NCI-H1694 treated with DMSO at 0.1 percent for 48 hours (cell line): ENCODE measurements at regions not wholly inside any gene's neighbourhood (a gene's known extent, or its start where the extent isn't known, plus 50 kb on each side); places are given as distances from the start of the nearest gene placed in this dataset.

Experiments used
- DNase-seq: peaks from one replicate; lab custom pipeline; 2025; lab: John Stamatoyannopoulos, UW

DNA sequence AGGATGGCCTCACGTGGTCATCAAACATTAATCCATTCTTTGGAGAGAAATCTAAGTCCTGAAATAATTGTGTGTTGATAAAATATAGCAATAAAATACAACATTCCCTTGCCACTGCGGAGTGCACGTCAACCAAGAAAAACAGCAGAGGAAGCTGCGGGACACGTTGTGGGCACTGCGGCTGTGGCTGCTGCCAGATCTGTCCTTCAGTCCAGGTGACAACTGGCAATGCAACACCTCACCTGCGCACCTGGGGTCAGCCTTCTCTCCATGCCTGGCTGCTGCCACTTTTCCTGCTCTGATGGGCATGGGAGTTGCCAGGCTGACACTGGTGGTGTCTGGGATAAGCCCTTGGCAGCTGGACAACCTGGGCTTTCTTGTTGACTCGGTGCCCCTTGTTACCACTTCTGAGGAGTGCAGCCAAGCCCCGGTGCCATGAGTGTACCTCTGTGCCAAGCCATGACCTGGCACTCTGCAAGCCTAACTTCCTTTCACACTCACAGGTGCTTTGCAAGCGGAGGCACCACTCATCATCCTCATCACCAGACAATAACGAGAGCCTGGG, 251.6 kb upstream of the TSHZ3 start:
- no peak for DNase-seq

DNA sequence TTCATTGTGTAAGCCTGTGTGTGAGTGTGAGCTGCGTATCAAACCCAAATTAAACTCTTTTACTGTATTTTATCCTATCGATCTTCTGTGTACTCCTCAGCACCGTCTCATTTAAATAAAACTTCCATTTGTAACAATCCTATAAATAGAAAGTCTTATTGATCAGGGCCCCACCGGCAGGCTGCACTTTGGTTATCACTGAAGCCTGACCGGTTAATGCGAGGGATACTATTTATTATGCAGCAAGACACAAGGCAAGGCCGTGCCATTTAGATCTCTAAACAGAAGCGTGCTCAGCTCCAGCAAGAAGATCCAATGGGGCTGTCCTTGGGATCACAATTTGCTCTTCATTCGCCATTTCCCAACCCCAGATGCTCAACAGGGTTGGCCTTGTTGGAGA, 252.6 kb upstream of the TSHZ3 start:
- no peak for DNase-seq

DNA sequence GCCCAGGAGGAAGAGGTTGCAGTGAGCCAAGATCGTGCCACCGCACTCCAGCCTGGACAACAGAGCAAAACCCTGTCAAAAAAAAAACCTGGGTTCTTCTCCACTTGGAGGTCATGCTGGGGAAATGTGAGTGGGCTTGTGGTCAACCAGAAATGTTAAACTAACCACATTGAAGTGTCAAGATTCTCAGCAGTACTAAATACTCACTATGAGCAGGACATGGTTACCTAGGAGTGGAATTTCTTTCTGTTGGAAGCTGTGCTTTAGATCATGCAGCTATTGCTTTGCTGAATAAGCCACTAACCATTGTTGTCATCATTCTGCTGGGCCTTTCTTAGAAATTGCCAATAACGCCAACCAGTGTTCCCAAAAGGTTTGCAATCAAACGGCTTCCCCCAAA, 253.3 kb upstream of the TSHZ3 start:
- no peak for DNase-seq

DNA sequence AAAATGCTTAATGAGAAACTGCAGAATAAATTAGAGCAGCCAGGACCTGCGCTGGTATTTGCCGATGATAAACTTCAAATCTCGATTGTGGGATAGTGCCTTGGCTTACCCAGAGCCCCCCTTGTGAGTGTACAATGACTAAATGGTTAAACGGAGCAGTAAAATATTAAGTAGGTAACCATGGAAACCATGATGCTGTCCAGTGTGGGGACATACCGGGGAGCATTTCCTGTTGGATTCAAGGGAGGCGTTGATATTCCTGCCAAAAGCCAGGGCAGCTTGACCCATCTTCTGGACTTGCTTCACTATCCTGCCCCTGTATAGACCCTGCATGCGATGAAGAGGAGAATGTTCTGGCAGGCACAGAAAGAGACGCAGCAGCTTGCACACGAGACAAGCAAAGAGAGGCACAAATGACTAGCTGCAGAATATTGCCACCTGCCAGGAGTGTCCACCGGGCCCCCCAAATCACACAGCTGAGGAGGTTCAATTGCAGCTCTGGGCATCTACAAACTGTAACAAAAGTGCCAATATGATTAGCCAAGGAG, 255.3 kb upstream of the TSHZ3 start:
- no peak for DNase-seq

DNA sequence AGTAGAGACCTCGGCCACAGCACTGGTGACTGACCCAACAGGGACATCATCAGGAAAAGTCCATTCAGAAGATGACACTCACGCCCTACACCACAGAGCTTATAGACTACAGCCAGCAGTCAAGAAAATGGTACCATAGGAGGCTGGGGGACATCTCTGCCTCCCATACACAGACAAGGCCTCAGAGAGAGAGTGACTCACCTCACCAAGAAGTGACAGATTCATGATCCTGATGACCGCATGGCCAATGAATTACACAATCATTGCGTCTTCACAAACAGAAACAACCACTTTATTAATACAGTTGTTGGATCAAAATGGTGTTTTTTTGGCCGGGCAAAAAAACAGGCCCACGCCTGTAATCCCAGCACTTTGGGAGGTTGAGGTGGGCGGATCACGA, 260.8 kb upstream of the TSHZ3 start:
- DNase-seq, result no peak

DNA sequence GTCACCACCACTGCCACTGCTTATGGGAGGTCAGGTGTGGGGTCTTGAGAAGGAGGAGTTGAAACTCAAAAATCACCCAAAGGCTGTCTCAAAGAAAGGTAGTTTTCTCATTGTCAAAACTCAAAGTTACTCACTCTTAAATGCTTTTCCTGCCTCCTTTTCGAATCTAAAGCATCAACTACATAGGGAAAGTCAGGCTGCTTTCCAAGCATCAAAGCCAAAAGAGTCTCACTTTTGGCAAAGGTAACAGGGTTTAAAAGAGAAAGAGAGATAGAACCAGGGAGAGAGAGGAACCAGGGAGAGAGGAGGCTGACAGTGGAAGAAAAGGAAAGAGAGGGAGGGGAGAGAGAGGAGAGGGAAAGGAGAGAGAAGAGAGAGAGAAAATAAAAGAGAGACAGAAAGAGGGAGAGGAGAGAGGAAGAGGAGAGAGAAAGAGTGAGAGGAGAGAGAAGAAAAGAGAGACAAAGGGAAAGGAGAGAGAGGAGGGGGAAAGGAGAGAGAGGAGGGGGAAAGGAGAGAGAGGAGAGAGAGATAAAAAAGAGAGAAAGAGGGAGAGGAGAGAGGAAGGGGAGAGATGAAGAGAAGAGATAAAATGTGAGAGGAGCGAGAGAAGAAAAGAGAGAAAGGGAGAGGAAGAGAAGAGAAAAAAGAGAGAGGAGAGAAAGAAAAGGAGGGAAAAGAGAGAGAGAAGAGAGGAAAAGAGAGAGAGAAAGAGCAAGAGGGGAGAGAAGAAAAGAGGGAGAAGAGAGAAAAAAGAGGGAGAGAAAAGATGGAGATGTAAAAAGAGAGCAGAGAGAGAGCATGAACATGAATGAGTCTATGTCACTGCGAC, 262.0 kb upstream of the TSHZ3 start:
- DNase-seq, result no peak

DNA sequence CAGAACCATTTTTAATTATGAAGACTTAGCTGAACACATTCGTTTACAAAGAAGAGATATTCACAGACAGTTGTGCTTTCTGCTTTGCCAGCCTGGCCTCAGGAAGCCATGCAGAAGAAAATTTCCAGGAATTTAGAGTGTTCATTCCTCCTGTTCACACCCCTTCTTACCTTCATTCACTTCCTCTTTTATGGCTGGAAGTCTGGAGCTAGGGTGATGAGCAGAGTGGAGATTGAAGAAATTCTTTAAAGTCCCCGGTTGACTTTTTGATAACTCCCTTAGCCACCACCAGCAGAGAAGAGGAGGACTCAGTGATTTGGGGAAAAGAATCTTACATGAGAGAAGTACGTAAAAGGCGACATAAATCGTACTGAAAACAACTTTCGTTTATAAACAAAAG, 263.6 kb upstream of the TSHZ3 start:
- DNase-seq, result no peak

DNA sequence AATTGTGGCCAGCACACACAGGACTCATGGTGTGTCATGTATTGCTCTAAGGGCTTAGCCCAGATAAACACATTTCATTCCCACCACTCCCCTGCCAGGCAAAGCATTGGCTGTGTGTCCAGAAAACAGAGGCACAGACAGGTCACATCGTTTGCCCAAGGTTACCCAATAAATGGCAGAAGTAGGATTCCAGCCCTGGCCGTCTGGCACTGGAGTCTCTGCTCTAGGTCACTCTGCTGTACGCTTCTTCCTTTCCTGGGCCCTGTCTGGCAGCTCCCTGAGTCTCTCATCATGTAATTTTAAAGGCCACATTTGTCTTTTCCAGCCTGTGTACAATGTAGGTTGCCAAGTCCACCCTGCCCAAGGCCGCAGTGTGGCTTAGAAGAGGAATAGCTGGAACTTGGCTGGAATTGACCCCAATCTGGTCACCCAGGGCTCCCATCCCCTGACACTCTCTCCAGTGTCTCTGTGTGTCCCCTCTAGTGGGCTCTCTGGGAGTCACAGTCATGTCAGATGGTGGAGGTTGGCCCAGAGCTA, 264.5 kb upstream of the TSHZ3 start:
- no peak for DNase-seq

DNA sequence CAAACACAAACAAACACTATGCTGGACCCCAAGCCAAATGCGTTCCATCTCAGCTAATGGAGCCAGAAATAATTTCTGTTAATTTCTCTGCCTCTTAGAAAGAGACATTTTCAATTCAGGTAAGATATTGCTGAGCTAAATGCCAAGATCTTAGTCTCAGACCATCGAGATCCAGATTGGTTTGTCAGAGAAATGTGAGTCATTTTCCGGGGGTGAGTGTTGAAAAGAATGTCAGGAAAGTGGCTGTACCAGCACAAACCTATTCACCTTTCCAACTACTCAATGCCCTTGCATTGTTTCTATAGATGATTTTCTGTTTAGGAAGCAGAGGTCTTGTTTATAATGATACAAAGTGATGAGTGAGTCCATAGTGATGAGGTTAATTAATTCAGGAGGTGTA, 266.8 kb upstream of the TSHZ3 start:
- no peak for DNase-seq

DNA sequence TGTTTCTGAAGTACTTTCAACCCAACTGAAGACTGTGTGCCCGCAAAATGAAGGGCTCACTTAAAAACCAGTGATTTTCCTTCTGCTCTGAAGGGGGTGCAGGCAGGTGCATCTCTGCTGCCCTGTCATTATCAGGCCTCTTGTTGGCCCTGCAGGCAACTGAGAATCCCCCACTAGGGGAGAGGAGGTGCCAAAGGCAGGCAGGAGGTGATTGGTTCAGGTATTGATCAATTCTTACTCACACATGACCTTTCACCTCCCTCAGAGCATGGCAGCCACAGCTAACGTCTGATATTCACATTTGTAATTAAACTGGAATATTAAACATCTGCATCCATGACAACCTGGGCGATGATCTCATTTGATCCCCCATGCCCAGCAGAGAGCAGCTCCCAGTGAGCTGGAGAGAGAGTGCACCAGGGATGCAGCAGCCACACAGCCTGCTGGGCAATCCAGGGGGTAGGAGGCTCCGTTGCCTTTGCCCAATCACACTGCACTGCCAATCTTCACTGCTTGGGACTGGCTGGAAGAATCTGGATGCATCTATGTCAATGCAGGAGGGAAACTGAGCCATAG, 267.9 kb upstream of the TSHZ3 start:
- DNase-seq, result no peak

DNA sequence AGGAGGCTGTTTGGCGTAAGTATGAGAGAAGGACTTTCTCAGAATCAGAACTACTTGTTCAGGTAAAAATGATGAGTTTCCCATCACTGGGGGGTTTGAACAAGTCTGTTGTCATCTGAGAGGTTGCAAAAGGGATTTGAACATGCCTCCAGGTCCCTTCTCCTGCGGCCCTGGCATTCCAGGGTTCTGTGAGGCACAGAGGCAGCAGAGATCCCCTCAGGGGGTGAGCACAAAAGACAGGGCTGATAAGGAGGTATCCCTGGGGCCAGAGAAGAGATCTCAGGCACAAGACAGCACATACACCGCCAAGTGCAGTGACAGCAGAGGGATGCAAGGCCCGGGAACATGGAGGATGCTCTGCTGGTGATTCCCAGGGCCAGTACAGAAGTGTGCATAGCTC, 275.8 kb upstream of the TSHZ3 start:
- DNase-seq, result no peak

DNA sequence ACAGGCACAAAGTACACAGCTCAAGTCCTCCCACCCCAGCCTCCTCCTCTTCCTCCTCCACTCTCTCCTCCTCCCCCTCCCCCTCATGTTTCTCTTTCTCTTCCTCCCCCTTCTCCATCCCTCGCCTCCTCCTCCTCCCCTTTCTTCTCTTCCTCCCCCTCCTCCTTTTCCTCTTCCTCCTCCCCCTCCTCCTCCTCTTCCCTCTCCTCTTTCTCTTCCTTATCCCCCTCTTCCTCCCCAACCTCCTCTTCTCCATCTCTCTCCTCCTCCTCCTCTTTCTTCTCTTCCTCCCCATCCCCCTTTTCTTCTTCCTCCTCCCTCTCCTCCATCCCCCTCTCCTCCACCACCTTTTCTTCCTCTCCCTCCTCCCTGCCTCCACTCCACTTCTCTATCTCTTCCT, 276.3 kb upstream of the TSHZ3 start:
- DNase-seq, result no peak

DNA sequence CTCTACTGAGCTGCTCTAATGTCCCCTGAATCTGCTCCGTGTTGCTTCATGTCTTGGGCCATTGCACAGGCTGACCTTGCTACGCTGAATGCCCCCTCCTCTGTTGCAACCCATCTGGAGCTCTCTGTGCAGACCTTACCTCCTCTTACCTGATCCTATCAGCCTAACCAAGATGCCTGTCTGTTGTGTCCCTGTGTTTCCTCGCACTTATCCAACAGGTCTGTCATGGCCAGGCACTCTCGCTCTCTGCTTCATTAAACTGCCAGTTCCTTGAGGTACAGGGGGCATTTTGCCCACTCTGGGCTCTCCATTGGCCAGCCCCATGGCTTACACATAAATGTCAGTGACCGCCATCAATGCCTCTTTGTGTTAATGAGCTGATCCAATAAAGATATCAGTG, 277.7 kb upstream of the TSHZ3 start:
- no peak for DNase-seq

DNA sequence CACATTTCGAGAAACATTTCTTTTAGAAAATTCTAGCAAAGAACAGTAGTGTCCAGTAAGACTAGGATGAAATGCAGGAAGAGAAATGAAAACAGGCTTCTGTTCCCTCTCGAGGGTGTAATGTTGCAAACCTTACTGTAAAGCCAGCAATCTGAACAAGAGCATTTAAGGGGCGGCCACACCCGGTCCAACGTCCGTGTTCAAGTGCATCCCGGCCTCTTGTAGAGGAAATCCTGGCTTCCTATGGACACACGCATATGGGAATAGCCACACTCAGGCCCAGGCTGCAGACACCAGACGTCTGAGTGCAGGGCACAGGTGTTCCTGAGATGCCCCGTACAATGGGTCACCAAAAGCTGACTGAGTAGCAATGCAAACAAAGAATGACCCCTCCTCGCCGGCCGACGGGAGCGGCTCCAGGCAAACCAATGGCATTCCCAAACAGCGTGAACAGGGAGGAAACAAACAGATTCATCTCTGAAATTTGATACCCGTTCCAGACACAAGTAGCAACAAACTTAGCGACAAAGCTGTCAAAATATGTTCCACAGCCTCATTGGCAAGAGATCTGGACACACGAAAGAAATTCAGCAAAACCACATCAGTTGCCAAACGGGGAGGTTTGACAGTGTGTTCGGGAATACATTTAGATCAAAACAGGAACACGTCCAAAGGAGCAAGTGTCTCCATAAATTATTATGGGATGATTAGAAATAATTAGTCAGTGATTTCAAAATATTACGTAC, 278.6 kb upstream of the TSHZ3 start:
- no peak for DNase-seq

DNA sequence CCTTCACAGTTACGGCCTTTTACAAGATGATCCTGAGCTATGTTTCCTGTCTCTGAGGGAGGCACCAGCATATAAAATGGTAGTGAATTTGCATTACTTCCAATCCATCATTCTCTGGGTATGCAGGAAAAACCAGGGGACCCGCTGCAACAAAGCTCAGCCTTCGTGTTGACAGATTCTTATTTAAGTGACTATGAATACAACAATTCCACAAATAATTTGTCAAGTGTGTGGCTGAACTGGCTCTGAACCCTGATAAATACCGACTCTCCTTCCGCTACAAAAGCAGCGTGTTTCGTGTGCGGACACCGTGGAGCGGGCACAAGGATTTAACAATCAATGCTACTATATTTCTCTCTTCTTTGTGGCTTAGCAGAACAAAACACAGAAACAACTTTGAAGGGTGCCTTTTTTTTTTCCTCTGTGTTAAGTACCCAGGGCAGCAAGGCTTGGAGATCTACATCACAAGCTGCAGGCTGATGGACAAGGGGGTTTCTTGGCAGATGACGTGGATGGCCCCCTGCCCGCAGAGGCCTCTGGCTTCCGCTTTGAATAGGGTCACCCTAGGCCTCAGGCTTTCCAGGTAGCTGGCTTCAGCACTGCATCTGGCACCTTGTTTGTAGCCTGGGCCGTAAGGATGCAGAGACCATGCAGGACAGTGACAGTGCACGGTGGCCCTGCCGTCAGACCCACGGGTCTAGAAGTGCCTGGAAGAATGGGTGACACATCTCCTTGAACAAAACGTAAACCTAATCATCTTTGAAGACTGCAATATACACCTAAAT, 280.5 kb upstream of the TSHZ3 start:
- no peak for DNase-seq

DNA sequence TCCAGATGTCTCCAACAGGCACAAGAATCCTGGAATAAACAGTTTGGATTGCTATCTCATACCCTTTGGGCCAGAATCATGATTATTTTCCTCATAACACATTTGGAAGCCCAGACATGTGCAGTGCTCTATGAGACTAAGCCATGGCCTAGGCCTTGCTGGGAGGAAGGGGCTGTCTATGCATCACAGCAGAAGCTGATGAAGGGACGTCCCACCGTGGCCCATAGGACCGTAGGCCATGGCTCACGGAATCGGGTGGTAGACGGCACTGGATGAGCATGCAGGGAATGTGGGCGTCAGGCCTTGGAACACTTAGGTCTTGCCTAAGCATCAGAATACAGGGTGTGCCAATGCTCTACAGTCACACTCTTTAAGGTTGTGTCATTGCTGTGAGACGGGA, 283.8 kb upstream of the TSHZ3 start:
- DNase-seq, result no peak

DNA sequence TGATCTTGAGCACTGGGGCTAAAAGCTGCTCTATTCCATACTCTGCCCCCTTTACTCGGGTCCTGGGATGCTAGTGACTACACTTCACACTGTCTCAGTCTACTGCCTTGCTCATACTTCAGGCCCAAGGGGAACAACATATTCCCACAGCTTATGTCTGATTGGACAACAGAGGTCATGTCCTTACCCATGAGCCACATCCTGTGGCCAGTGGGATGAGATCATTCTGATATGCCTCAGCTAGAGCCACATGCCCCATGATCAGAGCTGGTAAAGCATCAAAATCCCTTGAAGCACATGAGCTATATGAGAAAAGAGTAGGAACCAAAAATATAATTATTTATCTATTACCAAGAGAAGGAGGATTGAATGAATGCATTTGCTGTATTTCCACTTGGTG, 290.1 kb upstream of the TSHZ3 start:
- DNase-seq, result no peak

DNA sequence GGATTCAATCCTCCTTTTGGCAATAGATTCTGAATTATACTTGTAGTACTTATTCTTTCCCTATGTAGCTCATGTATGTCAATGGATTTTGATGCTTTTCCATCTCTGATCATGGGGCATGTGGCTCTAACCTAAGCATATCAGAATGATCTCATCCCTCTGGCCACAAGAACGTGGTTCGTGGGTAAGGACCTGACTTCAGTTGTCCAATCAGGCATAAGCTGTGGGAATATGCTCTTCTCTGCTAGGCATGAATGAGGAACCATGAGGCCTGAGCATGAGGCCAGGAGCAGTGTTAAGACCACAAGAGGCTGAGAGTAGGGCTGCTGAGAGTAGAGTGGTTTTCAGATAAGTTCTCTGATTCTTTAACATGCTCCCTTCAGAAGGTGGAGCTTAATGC, 292.4 kb upstream of the TSHZ3 start:
- DNase-seq, result no peak

DNA sequence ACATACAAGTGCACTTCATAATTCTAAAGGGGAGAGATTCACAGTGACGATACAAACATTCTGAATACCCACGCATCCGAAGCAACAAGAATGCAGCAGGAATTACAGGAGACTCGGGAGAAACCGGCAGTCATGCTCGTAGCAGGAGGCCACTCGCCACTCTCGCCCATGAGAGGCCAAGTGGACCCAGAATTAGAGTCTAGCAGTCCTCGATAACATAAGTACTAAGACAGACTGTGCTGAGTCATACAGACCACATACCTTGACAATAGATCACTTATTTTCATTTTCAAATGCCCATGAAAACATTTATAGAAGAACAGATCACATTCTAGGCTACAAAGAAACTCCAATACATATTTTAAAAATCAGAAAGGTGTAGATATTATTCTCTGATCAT, 299.1 kb upstream of the TSHZ3 start:
- no peak for DNase-seq

DNA sequence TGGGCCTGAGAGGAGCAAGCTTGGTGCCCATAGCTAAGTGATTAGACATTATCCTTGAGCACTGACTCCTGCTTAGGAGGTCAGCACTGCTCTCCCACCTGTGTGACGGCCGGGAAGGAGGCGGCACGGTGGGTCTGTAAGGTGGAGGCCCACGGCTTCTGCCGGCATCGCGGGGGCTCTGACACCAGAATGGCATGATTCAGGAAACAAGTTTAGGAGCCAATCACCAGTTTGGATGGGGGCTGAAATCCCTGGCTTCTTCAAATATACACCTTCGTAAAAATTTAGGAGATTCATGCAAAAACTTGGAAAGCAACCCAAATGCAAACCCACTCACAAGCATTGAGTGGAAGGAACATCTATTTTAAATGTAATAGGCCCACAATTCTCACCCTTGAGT, 307.3 kb upstream of the TSHZ3 start:
- no peak for DNase-seq

DNA sequence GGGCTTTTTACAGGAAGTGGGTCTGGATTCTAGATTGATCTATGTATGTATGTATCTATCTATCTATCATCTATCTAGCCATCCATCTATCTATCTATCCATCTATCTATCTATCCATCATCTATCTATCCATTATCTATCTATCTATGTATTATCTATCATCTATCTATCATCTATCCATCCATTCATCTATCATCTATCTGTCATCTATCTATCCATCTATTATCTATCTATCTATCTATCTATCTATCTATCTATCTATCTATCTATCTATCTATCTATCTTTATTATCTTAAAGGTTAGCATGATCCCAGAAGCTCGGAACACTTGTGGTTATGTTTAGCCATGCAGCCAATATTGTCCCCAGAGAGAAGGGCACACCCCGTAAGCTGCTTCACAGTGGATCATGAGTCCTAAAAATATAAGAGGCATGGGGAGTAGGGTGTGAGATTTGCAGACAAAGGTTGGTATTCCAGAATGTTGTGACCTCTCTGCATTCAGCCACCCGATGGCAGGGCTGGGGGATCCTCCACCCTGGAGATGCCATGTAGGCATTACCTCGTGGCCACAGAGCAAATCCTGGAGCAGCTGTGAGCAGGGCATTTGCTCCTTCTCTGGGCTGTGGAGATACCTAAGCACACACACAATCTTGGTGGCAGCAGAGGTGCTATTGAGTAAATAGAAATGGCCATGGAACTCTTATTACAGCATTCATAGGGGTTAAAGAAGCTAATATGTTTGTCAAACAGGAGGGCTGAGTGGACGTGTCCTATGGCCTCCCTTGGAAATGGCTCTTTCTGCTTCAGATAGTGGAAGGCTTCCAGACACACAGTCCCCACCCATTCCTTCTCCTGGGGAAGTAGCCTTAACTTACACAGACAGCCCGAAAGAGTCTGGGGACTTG, 310.0 kb upstream of the TSHZ3 start:
- DNase-seq, result no peak
